ENCODE measurements at regions not wholly inside any gene's neighbourhood (a gene's known extent, or its start where the extent isn't known, plus 50 kb on each side); places are given as distances from the start of the nearest gene placed in this dataset.
"Not testable (repeated sequence)": the region's sequence is repeated elsewhere in the genome, so short reads cannot be mapped to it uniquely, and the experiment has no call there.

- TF ChIP-seq, protein P1, sequence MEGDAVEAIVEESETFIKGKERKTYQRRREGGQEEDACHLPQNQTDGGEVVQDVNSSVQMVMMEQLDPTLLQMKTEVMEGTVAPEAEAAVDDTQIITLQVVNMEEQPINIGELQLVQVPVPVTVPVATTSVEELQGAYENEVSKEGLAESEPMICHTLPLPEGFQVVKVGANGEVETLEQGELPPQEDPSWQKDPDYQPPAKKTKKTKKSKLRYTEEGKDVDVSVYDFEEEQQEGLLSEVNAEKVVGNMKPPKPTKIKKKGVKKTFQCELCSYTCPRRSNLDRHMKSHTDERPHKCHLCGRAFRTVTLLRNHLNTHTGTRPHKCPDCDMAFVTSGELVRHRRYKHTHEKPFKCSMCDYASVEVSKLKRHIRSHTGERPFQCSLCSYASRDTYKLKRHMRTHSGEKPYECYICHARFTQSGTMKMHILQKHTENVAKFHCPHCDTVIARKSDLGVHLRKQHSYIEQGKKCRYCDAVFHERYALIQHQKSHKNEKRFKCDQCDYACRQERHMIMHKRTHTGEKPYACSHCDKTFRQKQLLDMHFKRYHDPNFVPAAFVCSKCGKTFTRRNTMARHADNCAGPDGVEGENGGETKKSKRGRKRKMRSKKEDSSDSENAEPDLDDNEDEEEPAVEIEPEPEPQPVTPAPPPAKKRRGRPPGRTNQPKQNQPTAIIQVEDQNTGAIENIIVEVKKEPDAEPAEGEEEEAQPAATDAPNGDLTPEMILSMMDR (IDR thresholded peaks at IDR 0.05) = not testable (repeated sequence)
- TF ChIP-seq POLR2A, EP300 (IDR thresholded peaks at IDR 0.05): not testable (repeated sequence)
These were observed 1649.3 kb downstream of the SPATA31A7 start for GRCh38 chr9:62839168-62839567.

Data from upper lobe of left lung (tissue), 4 donors.